Activated T-cell treated with anti-CD3 and anti-CD28 coated beads, Interleukin-2, amount 50 U/mL, for 72 hours (primary cell): ENCODE measurements at regions not wholly inside any gene's neighbourhood (a gene's known extent, or its start where the extent isn't known, plus 50 kb on each side); places are given as distances from the start of the nearest gene placed in this dataset.
"Not testable (repeated sequence)": the region's sequence is repeated elsewhere in the genome, so short reads cannot be mapped to it uniquely, and the experiment has no call there.

Experiments used
- ATAC-seq, 2 donors: fragments of 150-1000 bp; cut with Tn5 transposase; replicated peaks in 1 of 2; 2 replicates each; pipeline ENCODE4 v1.10.0; 2021; ENCODE audit warnings: moderate library complexity in 2 of 2, mild to moderate bottlenecking in 1 of 2
- DNase-seq, 2 donors: peaks; one replicate each; pipeline ENCODE4 v3.0.0; 2021 to 2022; ENCODE audit warnings: mixed read lengths in 1 of 2
- H3K27ac Mint-ChIP-seq: one replicate; pipeline ENCODE4 v1.8.0; 2022; ENCODE audit warnings: mild to moderate bottlenecking, moderate library complexity, mixed read lengths
- H3K27me3 Mint-ChIP-seq: one replicate; pipeline ENCODE4 v1.8.0; 2022; ENCODE audit warnings: low read depth, mixed read lengths
- H3K36me3 Mint-ChIP-seq, 2 donors: one replicate each; pipeline ENCODE4 v1.8.0; 2022; ENCODE audit warnings: mixed read lengths in 2 of 2, mild to moderate bottlenecking in 1 of 2; ENCODE audit not compliant: insufficient read depth in 2 of 2
- H3K4me1 Mint-ChIP-seq: one replicate; pipeline ENCODE4 v1.8.0; 2022; ENCODE audit warnings: low read depth, mixed read lengths
- H3K4me3 Mint-ChIP-seq, 2 donors: one replicate each; pipeline ENCODE4 v1.8.0; 2022; ENCODE audit warnings: mild to moderate bottlenecking in 2 of 2, mixed read lengths in 2 of 2, moderate library complexity in 2 of 2
- H3K9me3 Mint-ChIP-seq, 2 donors: one replicate each; pipeline ENCODE4 v1.8.0; 2022; ENCODE audit warnings: mixed read lengths in 2 of 2

DNA sequence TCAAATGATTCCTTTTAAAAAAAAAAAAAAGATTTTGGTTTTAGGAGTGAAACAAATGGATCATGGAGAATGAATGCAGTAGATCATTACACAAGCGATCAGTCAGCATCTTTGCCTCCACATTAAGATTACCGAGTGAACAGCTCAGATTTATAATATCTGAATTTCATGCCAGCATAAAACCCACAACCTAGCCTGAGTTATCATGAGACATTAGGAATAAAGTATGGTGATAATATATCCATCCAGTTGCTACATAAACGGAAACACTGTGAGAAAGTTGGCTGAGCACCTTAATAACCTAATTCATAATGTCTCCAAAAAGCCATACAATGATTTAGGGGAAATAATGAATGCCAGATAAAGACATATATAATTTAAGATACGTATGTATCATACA, 553.1 kb upstream of the TUSC1 start:
- DNase-seq: no peak
- no peak overlapping the region for H3K27ac Mint-ChIP-seq
- ATAC-seq: no peak
- no peak overlapping the region for H3K4me3 Mint-ChIP-seq
- H3K27me3 Mint-ChIP-seq: no peaks in the 10 kb centered on the region
- no peaks in the 10 kb centered on the region for H3K4me1 Mint-ChIP-seq
- H3K9me3 Mint-ChIP-seq: peaks cover 3 to 5% of the 10 kb centered on the region in 2 donors
- no peaks in the 10 kb centered on the region for H3K36me3 Mint-ChIP-seq

DNA sequence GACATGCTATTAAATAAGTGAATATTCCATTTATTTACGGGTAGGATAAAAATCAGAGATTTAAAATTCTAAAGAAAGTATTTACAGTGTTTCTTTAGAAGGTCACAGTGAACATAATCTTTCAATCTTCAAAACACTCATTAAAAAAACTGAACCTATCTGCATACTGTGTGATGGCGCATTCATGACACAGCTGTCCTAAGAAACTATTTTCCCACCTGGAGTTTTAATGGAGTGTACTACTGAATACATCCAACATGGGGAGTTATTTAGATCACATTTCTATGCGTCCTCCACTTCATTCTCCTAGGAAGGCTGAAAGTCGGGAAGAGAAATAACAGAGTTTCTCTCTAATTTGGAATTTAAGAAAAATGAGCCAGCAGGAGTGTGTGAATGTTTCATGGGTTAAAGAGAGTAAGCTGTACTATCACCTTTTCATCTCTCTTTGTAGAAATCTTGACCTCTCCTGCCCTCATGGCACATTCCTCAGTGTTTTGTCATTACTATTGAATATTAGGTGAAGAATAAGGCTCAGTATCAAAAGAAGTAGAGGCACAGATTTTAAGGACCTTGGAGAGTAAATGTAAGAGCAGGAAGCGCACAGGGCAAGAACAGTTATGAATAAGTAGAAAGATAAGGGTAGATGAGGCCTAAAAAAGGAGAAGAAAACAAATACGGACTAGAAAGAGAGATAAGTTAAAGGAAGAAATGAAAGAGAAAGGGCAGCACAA, 551.2 kb upstream of the TUSC1 start:
- H3K4me3 Mint-ChIP-seq: no peak overlapping the region
- no peaks in the 10 kb centered on the region for H3K36me3 Mint-ChIP-seq
- DNase-seq (no peak), ATAC-seq (no peak)
- H3K4me1 Mint-ChIP-seq: no peaks in the 10 kb centered on the region
- peaks cover under 1 to 5% of the 10 kb centered on the region in 2 donors for H3K9me3 Mint-ChIP-seq
- H3K27me3 Mint-ChIP-seq: no peaks in the 10 kb centered on the region
- no peak overlapping the region for H3K27ac Mint-ChIP-seq

DNA sequence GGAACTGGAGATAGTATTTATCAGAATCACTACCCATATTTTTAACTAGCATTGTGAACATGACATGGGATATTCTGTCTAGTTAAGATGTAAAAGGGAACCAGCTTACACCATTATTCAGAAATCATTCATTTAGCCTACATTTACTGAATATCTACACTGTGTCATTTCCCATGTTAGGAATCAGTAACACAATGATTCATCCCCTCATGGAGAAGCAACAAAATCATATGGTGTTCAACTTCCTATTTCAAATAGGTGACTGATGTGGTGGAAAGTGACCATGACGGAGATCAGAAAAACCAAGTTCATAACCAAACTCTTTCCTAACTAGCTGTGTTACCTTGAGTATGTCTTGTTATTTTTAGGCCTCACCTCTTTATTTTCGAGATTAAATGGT, 550.0 kb upstream of the TUSC1 start:
- peaks cover 0 to 5% of the 10 kb centered on the region in 2 donors for H3K9me3 Mint-ChIP-seq
- no peak overlapping the region for H3K27ac Mint-ChIP-seq
- H3K4me3 Mint-ChIP-seq: no peak overlapping the region
- ATAC-seq (no peak), DNase-seq (no peak)
- H3K27me3 Mint-ChIP-seq: no peaks in the 10 kb centered on the region
- no peaks in the 10 kb centered on the region for H3K4me1 Mint-ChIP-seq
- no peaks in the 10 kb centered on the region for H3K36me3 Mint-ChIP-seq

DNA sequence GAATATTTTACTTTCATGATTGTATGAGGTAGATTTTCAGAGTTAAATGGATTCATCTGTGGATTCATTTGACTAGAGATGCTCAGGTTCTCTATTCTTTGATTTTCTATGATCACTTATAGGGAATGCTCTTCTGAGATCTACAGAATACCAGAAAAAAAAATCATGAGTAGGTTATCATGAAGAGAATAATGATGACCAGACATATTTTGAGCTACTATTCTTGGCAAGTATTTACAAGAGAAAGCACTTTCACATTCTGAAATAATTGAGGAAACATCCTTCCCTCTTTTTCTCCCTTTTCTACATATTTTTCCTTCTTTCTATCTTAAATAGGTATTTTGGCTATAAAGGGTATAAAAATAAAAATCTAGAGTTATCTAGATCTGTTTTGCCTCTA, 543.0 kb upstream of the TUSC1 start:
- DNase-seq: no peak
- ATAC-seq: no peak
- Mint-ChIP-seq H3K27ac (no peak overlapping the region), H3K4me1 (no peaks in the 10 kb centered on the region), H3K4me3 (no peak overlapping the region), H3K27me3 (no peaks in the 10 kb centered on the region), H3K9me3 (peaks cover 5 to 11% of the 10 kb centered on the region in 2 donors), H3K36me3 (no peaks in the 10 kb centered on the region)

DNA sequence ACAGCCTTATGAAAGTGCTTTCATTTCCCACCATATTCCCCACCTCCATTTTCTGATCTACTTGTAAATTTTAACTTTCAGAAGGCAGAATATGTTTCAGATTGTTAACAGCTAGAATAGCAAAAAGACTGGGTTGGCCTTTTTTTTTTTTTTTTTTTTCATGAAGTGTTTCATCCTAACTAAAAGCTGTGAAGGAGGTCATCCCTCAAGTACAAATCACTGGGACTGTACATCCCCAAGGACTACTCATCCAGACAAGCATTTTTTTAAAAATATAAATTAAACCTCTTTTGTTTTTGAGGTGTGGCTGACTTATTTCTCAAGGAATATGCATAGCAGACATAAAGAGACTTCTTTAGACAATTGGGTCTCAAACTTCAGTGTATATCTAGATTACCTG, 542.1 kb upstream of the TUSC1 start:
- no peaks in the 10 kb centered on the region for H3K4me1 Mint-ChIP-seq
- H3K4me3 Mint-ChIP-seq: no peak overlapping the region
- H3K27ac Mint-ChIP-seq: no peak overlapping the region
- no peaks in the 10 kb centered on the region for H3K36me3 Mint-ChIP-seq
- peaks cover 5 to 11% of the 10 kb centered on the region in 2 donors for H3K9me3 Mint-ChIP-seq
- DNase-seq (no peak), ATAC-seq (no peak)
- H3K27me3 Mint-ChIP-seq: no peaks in the 10 kb centered on the region

DNA sequence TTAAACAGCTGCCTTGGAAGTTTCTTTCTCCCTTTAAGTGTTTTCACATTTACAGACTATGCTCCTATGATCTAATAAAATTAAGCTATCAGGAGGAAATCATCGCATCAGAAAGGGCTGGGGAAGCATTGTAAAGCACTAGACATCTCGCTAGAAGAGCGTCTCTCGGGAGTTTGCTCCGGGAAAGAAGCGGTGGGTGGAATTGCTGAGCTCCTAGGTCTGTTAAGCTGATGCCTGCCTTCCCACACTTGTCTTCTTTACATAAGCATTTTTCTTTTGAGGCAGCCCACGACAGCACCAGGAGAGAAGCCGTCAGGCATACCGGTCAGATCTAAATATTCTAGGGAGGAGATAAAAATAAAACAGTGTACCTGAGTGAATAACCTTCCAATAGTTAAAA, 541.7 kb upstream of the TUSC1 start:
- H3K27ac Mint-ChIP-seq: no peak overlapping the region
- no peaks in the 10 kb centered on the region for H3K4me1 Mint-ChIP-seq
- DNase-seq (no peak), ATAC-seq (no peak)
- H3K4me3 Mint-ChIP-seq: no peak overlapping the region
- H3K27me3 Mint-ChIP-seq: no peaks in the 10 kb centered on the region
- peaks cover 5 to 10% of the 10 kb centered on the region in 2 donors for H3K9me3 Mint-ChIP-seq
- no peaks in the 10 kb centered on the region for H3K36me3 Mint-ChIP-seq

DNA sequence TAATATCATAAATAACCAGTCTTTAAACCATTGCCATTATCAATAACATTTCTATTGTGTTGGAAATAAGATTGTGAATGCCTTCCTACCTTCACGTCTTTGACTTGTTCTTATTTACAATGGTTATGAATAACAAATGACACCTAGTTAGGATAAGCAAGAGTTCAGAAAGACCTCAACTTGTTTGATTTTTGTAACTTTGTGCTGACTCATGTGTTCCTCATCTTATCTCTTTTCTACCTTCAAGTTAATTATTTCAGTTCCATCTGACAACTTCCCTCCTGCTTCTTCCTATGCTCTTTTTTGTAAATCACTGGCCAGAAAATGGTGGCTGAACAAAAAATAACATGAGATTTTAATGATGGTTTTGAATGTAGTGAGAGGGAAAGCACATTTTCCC, 538.5 kb upstream of the TUSC1 start:
- H3K27ac Mint-ChIP-seq: no peak overlapping the region
- H3K4me3 Mint-ChIP-seq: no peak overlapping the region
- H3K36me3 Mint-ChIP-seq: no peaks in the 10 kb centered on the region
- DNase-seq: no peak
- no peaks in the 10 kb centered on the region for H3K27me3 Mint-ChIP-seq
- ATAC-seq: no peak
- no peaks in the 10 kb centered on the region for H3K4me1 Mint-ChIP-seq
- H3K9me3 Mint-ChIP-seq: peaks cover 3 to 7% of the 10 kb centered on the region in 2 donors

DNA sequence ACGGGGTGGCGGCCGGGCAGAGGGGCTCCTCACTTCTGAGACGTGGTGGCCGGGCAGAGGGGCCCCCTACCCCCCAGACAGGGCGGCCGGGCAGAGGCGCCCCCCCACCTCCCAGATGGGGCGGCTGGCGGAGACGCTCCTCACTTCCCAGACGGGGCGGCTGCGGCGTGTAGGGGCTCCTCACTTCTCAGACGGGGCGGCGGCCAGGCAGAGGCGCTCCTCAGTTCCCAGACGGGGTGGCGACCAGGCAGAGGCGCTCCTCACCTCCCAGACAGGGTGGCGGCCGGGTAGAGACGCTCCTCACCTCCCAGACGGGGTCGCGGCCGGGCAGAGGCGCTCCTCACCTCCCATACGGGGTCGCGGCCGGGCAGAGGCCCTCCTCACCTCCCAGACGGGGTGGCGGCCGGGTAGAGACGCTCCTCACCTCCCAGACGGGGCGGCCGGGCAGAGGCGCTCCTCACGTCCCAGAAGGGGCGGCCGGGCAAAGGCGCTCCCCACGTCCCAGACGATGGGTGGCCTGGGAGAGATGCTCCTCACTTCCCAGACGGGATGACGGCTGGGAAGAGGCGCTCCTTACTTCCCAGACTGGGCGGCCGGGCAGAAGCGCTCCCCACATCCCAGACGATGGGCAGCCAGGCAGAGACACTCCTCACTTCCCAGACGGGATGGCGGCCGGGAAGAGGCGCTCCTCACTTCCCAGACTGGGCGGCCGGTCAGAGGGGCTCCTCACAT, 536.6 kb upstream of the TUSC1 start:
- ATAC-seq, H3K27me3 Mint-ChIP-seq, H3K27ac Mint-ChIP-seq, H3K36me3 Mint-ChIP-seq, H3K9me3 Mint-ChIP-seq, H3K4me1 Mint-ChIP-seq, H3K4me3 Mint-ChIP-seq, DNase-seq: not testable (repeated sequence)

DNA sequence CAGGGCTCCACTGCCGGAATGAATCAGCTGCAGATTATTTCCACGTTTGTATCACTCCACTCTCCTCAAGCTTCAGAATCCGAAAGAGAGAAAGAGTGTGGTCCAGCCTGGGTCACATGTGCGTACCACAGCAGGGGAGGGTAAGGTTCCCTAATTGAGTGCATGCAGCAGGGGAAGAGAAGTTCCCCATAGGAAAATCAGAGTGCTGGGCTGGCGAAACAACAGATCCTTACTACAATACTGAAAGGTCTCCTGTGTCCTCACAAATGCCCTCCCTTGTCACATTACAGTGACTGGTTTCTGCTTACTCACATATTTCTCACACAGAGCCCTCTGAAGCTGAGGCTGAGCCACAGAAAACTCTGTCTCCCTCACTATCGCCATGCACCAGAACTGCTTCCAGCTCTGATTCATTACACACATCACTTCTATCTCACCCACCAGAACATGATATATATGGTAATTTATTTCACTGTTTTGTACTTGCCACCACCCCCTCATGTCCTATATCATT, 532.2 kb upstream of the TUSC1 start:
- Mint-ChIP-seq H3K4me1 (no peaks in the 10 kb centered on the region), H3K27ac (no peak overlapping the region), H3K9me3 (peaks cover 0 to 7% of the 10 kb centered on the region in 2 donors), H3K4me3 (no peak overlapping the region), H3K27me3 (no peaks in the 10 kb centered on the region), H3K36me3 (no peaks in the 10 kb centered on the region)
- DNase-seq (no peak), ATAC-seq (no peak)

DNA sequence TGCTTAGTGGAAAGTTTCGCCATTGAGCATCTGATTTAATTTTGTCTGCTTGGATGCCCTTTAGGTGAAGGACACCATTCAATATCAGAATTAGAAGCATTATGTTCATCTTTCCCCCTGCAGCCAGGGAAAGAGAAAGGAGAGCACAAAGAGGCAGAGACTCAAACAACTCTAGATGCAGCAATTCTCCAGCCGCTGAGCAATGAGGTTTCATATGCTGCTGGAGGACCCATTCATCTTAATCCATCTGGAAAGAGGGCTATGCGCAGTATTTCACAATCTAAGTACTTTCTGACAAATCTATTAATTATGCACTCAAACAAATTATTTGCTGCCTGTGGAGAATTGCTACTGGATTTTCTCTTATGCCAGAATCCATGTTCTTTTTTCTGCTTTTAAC, 527.0 kb upstream of the TUSC1 start:
- ATAC-seq: no peak
- Mint-ChIP-seq H3K36me3 (no peaks in the 10 kb centered on the region), H3K4me3 (no peak overlapping the region), H3K27me3 (no peaks in the 10 kb centered on the region), H3K4me1 (no peaks in the 10 kb centered on the region), H3K27ac (no peak overlapping the region), H3K9me3 (peaks cover 0 to 2% of the 10 kb centered on the region in 2 donors)
- no peak for DNase-seq

DNA sequence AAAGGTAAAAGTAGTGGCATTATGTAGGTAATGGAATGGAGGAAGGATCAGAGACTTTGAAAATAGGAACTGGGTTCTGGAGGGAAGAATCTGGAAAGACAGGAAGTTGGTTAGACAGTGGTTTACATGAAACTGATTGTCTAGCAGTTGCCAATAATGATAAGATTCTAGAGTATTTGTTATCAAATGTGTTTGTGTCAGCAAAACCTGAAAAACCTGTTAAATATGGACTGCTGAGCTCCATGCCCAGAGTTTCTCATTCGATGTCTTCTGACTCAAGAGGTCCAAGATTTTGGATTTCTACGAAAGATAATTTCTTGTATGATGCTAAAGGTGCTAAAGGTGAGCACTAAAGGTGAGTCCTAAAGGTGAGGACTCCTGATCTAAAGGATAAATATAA, 515.0 kb upstream of the TUSC1 start:
- H3K36me3 Mint-ChIP-seq: no peaks in the 10 kb centered on the region
- H3K4me1 Mint-ChIP-seq: no peaks in the 10 kb centered on the region
- ATAC-seq: no peak

DNA sequence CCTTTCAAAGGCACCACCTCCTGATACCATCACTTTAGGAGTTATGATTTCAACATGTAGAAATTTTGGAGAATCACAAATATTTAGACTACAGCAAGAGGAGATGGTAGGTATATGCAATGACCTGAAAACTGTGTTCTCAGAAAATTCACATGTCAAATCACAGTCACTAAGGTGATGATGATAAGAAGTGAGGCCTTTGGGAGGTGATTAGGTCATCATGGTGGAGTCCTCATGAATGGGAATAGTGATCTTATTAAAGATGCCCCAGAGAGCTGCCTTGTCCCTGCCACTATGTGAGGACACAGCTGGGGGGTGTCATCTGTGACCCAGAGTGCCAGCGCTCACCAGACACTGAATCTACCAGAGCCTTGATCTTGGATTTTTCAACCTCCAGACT, 513.5 kb upstream of the TUSC1 start:
- Mint-ChIP-seq H3K4me1 (no peaks in the 10 kb centered on the region), H3K27ac (no peak overlapping the region), H3K27me3 (no peaks in the 10 kb centered on the region), H3K36me3 (no peaks in the 10 kb centered on the region), H3K4me3 (no peak overlapping the region), H3K9me3 (peaks cover 11% of the 10 kb centered on the region in 2 donors)
- DNase-seq (no peak), ATAC-seq (no peak)

More for the DNA sequence above, 515.0 kb upstream of the TUSC1 start:
- Mint-ChIP-seq H3K9me3 (peaks cover 13 to 14% of the 10 kb centered on the region in 2 donors), H3K27me3 (no peaks in the 10 kb centered on the region), H3K4me3 (no peak overlapping the region), H3K27ac (no peak overlapping the region)
- no peak for DNase-seq

DNA sequence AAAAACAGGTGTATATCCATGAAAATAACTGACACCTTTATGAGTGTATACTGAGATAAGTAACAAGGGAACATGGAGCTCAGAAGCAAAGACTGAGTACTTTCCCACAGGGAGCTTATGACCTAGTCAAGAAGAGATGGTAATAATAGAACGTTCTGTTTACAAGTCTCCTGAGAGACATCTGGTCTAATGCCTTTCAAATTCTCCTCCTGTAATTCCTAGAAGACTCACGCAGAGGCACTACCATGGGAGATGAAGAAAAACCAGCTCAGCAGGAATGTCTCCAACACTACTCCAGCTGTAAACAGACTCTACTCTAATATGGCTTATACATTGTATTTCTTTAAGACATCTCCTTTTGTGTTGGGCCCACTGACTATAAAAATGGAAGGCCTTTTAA, 503.6 kb upstream of the TUSC1 start:
- H3K9me3 Mint-ChIP-seq: peaks cover 8 to 14% of the 10 kb centered on the region in 2 donors
- no peak overlapping the region for H3K4me3 Mint-ChIP-seq
- H3K27ac Mint-ChIP-seq: no peak overlapping the region
- no peaks in the 10 kb centered on the region for H3K36me3 Mint-ChIP-seq
- H3K27me3 Mint-ChIP-seq: no peaks in the 10 kb centered on the region
- DNase-seq (no peak), ATAC-seq (no peak)
- H3K4me1 Mint-ChIP-seq: no peaks in the 10 kb centered on the region
